ENCODE measurements at regions not wholly inside any gene's neighbourhood (a gene's known extent, or its start where the extent isn't known, plus 50 kb on each side); places are given as distances from the start of the nearest gene placed in this dataset.
"Not testable (repeated sequence)": the region's sequence is repeated elsewhere in the genome, so short reads cannot be mapped to it uniquely, and the experiment has no call there.

DNA sequence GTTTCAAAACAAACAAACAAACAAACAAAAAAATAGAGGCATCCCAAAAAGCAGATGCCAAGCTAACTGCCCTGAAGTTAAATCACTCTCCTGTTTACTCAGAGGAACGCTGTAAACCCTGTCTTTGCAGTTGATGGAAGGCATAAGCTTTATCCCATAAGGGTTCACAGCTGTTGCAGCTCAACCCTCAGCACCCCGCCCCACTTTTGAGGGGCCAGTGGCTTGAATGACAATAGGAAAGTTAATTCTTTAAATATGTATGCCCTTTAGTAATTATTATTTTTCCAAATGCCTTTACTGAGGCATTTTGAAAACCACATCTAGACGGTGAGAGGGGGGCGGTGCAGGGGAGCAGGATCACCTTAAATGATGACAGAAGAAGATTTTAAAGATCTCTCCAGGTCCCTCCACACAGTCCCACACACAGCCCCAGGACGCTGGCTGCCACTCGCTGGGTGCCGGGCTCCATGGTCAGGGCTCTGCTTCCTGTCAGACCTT is 272.1 kb downstream of the FAM43A start:
- CTCF ChIA-PET = interaction anchor here (0.9 kb wide), 1 partner anchor 275 kb away, joined by 3 read pairs; no protein-coding TSS in a partner anchor

DNA sequence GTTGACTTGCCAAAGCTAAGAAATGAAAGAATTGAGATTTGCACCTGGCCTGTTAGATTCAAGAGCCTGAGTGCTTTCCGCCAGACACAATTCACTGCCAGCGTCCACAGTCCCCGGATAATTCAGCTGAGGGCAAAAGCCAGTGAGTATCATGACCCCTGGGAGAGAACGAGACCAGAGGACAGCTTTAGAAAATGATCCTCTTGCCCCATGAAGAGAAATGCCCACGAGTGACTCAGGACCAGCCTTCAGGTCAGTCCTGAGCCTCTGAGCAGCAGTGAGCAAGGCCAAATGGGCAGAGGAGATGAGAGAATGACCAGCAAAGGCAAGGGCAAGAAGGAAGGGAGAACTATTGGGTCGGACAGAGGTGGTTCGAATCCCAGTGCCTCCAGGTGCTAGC is 273.5 kb downstream of the FAM43A start:
- no peaks in the 10 kb centered on the region for H3K9me3 ChIP-seq (ENCODE audit: control extremely low read depth in 1 of 3, control insufficient read depth in 2 of 3, insufficient read depth in 1 of 3, low read length in 2 of 3)
- Mint-ChIP-seq H3K27me3 (peaks cover 17% of the 10 kb centered on the region), H3K9me3 (ENCODE audit: insufficient read depth) (no peaks in the 10 kb centered on the region), H3K4me3 (no peak overlapping the region), H3K4me1 (no peaks in the 10 kb centered on the region), H3K27ac (no peak overlapping the region)
- H3K27me3 ChIP-seq (replicated peaks in 1 of 4; ENCODE audit: control extremely low read depth in 1 of 4, control insufficient read depth in 3 of 4, insufficient read depth in 4 of 4, low read length in 3 of 4) = peaks cover 0 to 4% (median 0%) of the 10 kb centered on the region in 4 experiments
- H3K4me3 ChIP-seq (ENCODE audit: control extremely low read depth in 1 of 5, extremely low read depth in 1 of 5, insufficient read depth in 1 of 5, low read depth in 2 of 5, low read length in 4 of 5) = no peak overlapping the region
- ChIA-PET POLR2A (interaction anchor here (0.5 to 0.8 kb wide), 2 partner anchors 17 to 284 kb away, joined by 3 to 6 read pairs; no protein-coding TSS in a partner anchor), CTCF (no interaction called here)
- ATAC-seq (ENCODE audit: low read depth) = no peak
- H3K36me3 ChIP-seq (replicated peaks in 1 of 2; ENCODE audit: control extremely low read depth in 1 of 2, control insufficient read depth in 1 of 2, extremely low read depth in 1 of 2, insufficient read depth in 2 of 2, low read length in 1 of 2) = no peaks in the 10 kb centered on the region
- intact Hi-C loops (cut with micrococcal nuclease) = no loop called here
- 93% methylated on average over 6 of the region's 7 CpGs for WGBS (ENCODE audit: insufficient coverage)
- TF ChIP-seq, protein P1, sequence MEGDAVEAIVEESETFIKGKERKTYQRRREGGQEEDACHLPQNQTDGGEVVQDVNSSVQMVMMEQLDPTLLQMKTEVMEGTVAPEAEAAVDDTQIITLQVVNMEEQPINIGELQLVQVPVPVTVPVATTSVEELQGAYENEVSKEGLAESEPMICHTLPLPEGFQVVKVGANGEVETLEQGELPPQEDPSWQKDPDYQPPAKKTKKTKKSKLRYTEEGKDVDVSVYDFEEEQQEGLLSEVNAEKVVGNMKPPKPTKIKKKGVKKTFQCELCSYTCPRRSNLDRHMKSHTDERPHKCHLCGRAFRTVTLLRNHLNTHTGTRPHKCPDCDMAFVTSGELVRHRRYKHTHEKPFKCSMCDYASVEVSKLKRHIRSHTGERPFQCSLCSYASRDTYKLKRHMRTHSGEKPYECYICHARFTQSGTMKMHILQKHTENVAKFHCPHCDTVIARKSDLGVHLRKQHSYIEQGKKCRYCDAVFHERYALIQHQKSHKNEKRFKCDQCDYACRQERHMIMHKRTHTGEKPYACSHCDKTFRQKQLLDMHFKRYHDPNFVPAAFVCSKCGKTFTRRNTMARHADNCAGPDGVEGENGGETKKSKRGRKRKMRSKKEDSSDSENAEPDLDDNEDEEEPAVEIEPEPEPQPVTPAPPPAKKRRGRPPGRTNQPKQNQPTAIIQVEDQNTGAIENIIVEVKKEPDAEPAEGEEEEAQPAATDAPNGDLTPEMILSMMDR (IDR thresholded peaks at IDR 0.05) = no peak
- no peak for TF ChIP-seq EZH2 (IDR thresholded peaks at IDR 0.05; ENCODE audit: borderline replicate concordance, insufficient read depth, low read depth, low read length, poor library complexity, severe bottlenecking)
- H3K27ac ChIP-seq (ENCODE audit: low read length in 2 of 2) = no peak overlapping the region
- H3K79me2 ChIP-seq (ENCODE audit: control insufficient read depth, insufficient read depth, low read length) = no peaks in the 10 kb centered on the region
- H3K4me2 ChIP-seq (replicated peaks; ENCODE audit: low read depth, low read length, poor library complexity, severe bottlenecking) = no peak overlapping the region
- H4K20me1 ChIP-seq (ENCODE audit: control insufficient read depth, insufficient read depth, low read length, poor library complexity, severe bottlenecking) = no peaks in the 10 kb centered on the region
- H3K9ac ChIP-seq (ENCODE audit: low read length) = no peak overlapping the region
- no peak overlapping the region for H2AFZ ChIP-seq (ENCODE audit: insufficient read depth, low read depth, low read length, poor library complexity, severe bottlenecking)
- no peaks in the 10 kb centered on the region for H3K4me1 ChIP-seq (ENCODE audit: control insufficient read depth in 2 of 2, insufficient read depth in 2 of 2, low read length in 2 of 2)
- no peak for DNase-seq

More for the DNA sequence above, 272.1 kb downstream of the FAM43A start:
- POLR2A ChIA-PET = no interaction called here
- intact Hi-C loops (cut with micrococcal nuclease) = no loop called here
- Histone ChIP-seq H3K4me3 (ENCODE audit: control extremely low read depth in 1 of 5, extremely low read depth in 1 of 5, insufficient read depth in 1 of 5, low read depth in 2 of 5, low read length in 4 of 5) (no peak overlapping the region), H3K27ac (ENCODE audit: low read length in 2 of 2) (no peak overlapping the region), H3K27me3 (replicated peaks in 1 of 4; ENCODE audit: control extremely low read depth in 1 of 4, control insufficient read depth in 3 of 4, insufficient read depth in 4 of 4, low read length in 3 of 4) (peaks cover 0 to 4% (median 0%) of the 10 kb centered on the region in 4 experiments), H3K4me2 (replicated peaks; ENCODE audit: low read depth, low read length, poor library complexity, severe bottlenecking) (no peak overlapping the region), H2AFZ (ENCODE audit: insufficient read depth, low read depth, low read length, poor library complexity, severe bottlenecking) (no peak overlapping the region), H4K20me1 (ENCODE audit: control insufficient read depth, insufficient read depth, low read length, poor library complexity, severe bottlenecking) (no peaks in the 10 kb centered on the region), H3K9ac (ENCODE audit: low read length) (no peak overlapping the region), H3K36me3 (replicated peaks in 1 of 2; ENCODE audit: control extremely low read depth in 1 of 2, control insufficient read depth in 1 of 2, extremely low read depth in 1 of 2, insufficient read depth in 2 of 2, low read length in 1 of 2) (no peaks in the 10 kb centered on the region), H3K79me2 (ENCODE audit: control insufficient read depth, insufficient read depth, low read length) (no peaks in the 10 kb centered on the region), H3K9me3 (ENCODE audit: control extremely low read depth in 1 of 3, control insufficient read depth in 2 of 3, insufficient read depth in 1 of 3, low read length in 2 of 3) (no peaks in the 10 kb centered on the region), H3K4me1 (ENCODE audit: control insufficient read depth in 2 of 2, insufficient read depth in 2 of 2, low read length in 2 of 2) (no peaks in the 10 kb centered on the region)
- no peak overlapping the region for H3K4me3 Mint-ChIP-seq
- H3K4me1 Mint-ChIP-seq = no peaks in the 10 kb centered on the region
- ATAC-seq (ENCODE audit: low read depth) (no peak), DNase-seq (no peak)
- no peaks in the 10 kb centered on the region for H3K9me3 Mint-ChIP-seq (ENCODE audit: insufficient read depth)
- WGBS (ENCODE audit: insufficient coverage) = 91% methylated on average over 3 of the region's 7 CpGs
- no peak for TF ChIP-seq EZH2 (IDR thresholded peaks at IDR 0.05; ENCODE audit: borderline replicate concordance, insufficient read depth, low read depth, low read length, poor library complexity, severe bottlenecking)
- TF ChIP-seq, protein P1 (IDR thresholded peaks at IDR 0.05) = no peak
- peaks cover 17% of the 10 kb centered on the region for H3K27me3 Mint-ChIP-seq
- H3K27ac Mint-ChIP-seq = no peak overlapping the region

DNA sequence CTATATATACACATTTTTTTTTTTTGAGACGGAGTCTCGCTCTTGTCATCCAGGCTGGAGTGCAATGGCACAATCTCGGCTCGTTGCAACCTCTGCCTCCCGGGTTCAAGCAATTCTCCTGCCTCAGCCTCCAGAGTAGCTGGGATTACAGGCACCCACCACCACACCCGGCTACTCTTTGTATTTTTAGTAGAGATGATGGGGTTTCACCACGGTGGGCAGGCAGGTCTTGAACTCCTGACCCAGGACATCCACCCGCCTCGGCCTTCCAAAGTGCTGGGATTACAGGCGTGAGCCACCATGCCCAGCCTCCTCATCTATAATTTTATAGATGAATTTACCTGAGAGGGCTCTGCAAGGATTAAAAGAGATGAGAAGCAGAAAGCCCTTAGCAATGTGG is 274.0 kb downstream of the FAM43A start:
- intact Hi-C loops (cut with micrococcal nuclease); H3K4me3 ChIP-seq (ENCODE audit: control extremely low read depth in 1 of 5, extremely low read depth in 1 of 5, insufficient read depth in 1 of 5, low read depth in 2 of 5, low read length in 4 of 5); H3K27me3 ChIP-seq (replicated peaks in 1 of 4; ENCODE audit: control extremely low read depth in 1 of 4, control insufficient read depth in 3 of 4, insufficient read depth in 4 of 4, low read length in 3 of 4); H3K79me2 ChIP-seq (ENCODE audit: control insufficient read depth, insufficient read depth, low read length); H4K20me1 ChIP-seq (ENCODE audit: control insufficient read depth, insufficient read depth, low read length, poor library complexity, severe bottlenecking); H3K9me3 ChIP-seq (ENCODE audit: control extremely low read depth in 1 of 3, control insufficient read depth in 2 of 3, insufficient read depth in 1 of 3, low read length in 2 of 3); ATAC-seq (ENCODE audit: low read depth); DNase-seq; H3K27ac Mint-ChIP-seq; H2AFZ ChIP-seq (ENCODE audit: insufficient read depth, low read depth, low read length, poor library complexity, severe bottlenecking); H3K4me1 ChIP-seq (ENCODE audit: control insufficient read depth in 2 of 2, insufficient read depth in 2 of 2, low read length in 2 of 2); H3K36me3 ChIP-seq (replicated peaks in 1 of 2; ENCODE audit: control extremely low read depth in 1 of 2, control insufficient read depth in 1 of 2, extremely low read depth in 1 of 2, insufficient read depth in 2 of 2, low read length in 1 of 2); H3K27ac ChIP-seq (ENCODE audit: low read length in 2 of 2); CTCF ChIA-PET; H3K4me1 Mint-ChIP-seq; H3K9me3 Mint-ChIP-seq (ENCODE audit: insufficient read depth); H3K4me3 Mint-ChIP-seq; H3K4me2 ChIP-seq (replicated peaks; ENCODE audit: low read depth, low read length, poor library complexity, severe bottlenecking); H3K9ac ChIP-seq (ENCODE audit: low read length): not testable (repeated sequence)
- 90% methylated on average over 3 of the region's 10 CpGs for WGBS (ENCODE audit: insufficient coverage)
- POLR2A ChIA-PET = interaction anchor here (0.5 kb wide), 1 partner anchor 16 kb away, joined by 6 read pairs; no protein-coding TSS in a partner anchor
- H3K27me3 Mint-ChIP-seq = peaks cover 17% of the 10 kb centered on the region

Measured in B cell (primary cell).